ENCODE measurements at regions not wholly inside any gene's neighbourhood (a gene's known extent, or its start where the extent isn't known, plus 50 kb on each side); places are given as distances from the start of the nearest gene placed in this dataset.
A peak's percentile ranks its signal among the peaks of the same experiment; 100 is the strongest.

- WGBS, 5 donors: 87 to 100% (median 92%) methylated on average over 3 of the region's 3 CpGs
- H3K27me3 ChIP-seq (replicated peaks in 1 of 7): no peaks in the 10 kb centered on the region
- H3K36me3 ChIP-seq: no peaks in the 10 kb centered on the region
- H3K27ac ChIP-seq: no peak overlapping the region
- no peak overlapping the region for H3K4me3 ChIP-seq
- H3K9me3 ChIP-seq: peaks cover 0 to 23% (median 11%) of the 10 kb centered on the region in 8 donors
- no peaks in the 10 kb centered on the region for H3K4me1 ChIP-seq
- intact Hi-C loops (cut with DNase I; ENCODE audit: low total_unique reads): no loop called here
- DNase-seq: no peak
- no peak for TF ChIP-seq CTCF (IDR thresholded peaks at IDR 0.05 in 8 of 11, conservative IDR thresholded peaks at IDR 0.05 in 3 of 11)
- no peak for TF ChIP-seq POLR2A (IDR thresholded peaks at IDR 0.05)
- no peak for TF ChIP-seq POLR2AphosphoS5 (IDR thresholded peaks at IDR 0.05)
These were observed 239.8 kb downstream of the CALCRL start for GRCh38 chr2:187208199-187208785.

- Histone ChIP-seq H3K27ac (no peak overlapping the region), H3K36me3 (no peaks in the 10 kb centered on the region), H3K27me3 (replicated peaks in 1 of 7) (no peaks in the 10 kb centered on the region), H3K4me3 (no peak overlapping the region), H3K4me1 (no peaks in the 10 kb centered on the region), H3K9me3 (peaks cover 0 to 17% (median 6%) of the 10 kb centered on the region in 8 donors)
- intact Hi-C loops (cut with DNase I; ENCODE audit: low total_unique reads): no loop called here
- TF ChIP-seq POLR2A (IDR thresholded peaks at IDR 0.05) (no peak), CTCF (IDR thresholded peaks at IDR 0.05 in 8 of 11, conservative IDR thresholded peaks at IDR 0.05 in 3 of 11) (no peak), POLR2AphosphoS5 (IDR thresholded peaks at IDR 0.05) (no peak)
- WGBS, 5 donors: 65 to 77% (median 71%) methylated on average over 2 of the region's 2 CpGs
- DNase-seq: no peak
These were observed 240.9 kb downstream of the CALCRL start for GRCh38 chr2:187207126-187207525.

- no peak for DNase-seq
- Histone ChIP-seq H3K4me1 (no peaks in the 10 kb centered on the region), H3K36me3 (no peaks in the 10 kb centered on the region), H3K27ac (peak overlapping the region in 6 of 8 donors; percentile 9 to 50 (median 40)), H3K27me3 (replicated peaks in 1 of 7) (no peaks in the 10 kb centered on the region), H3K4me3 (no peak overlapping the region), H3K9me3 (peaks cover 0 to 10% (median under 1%) of the 10 kb centered on the region in 8 donors)
- 82 to 93% (median 87%) methylated on average over 1 of the region's 1 CpG for WGBS, 5 donors
- TF ChIP-seq CTCF (IDR thresholded peaks at IDR 0.05 in 8 of 11, conservative IDR thresholded peaks at IDR 0.05 in 3 of 11) (no peak), POLR2A (IDR thresholded peaks at IDR 0.05) (no peak), POLR2AphosphoS5 (IDR thresholded peaks at IDR 0.05) (no peak)
- intact Hi-C loops (cut with DNase I; ENCODE audit: low total_unique reads): no loop called here
These were observed 241.6 kb downstream of the CALCRL start for GRCh38 chr2:187206471-187206870.

- no peak overlapping the region for H3K4me3 ChIP-seq
- TF ChIP-seq CTCF (IDR thresholded peaks at IDR 0.05 in 8 of 11, conservative IDR thresholded peaks at IDR 0.05 in 3 of 11) (no peak), POLR2AphosphoS5 (IDR thresholded peaks at IDR 0.05) (peak in 1 of 3 donors; percentile 16)
- no peak for DNase-seq
- peak overlapping the region in 6 of 8 donors; percentile 9 to 50 (median 40) for H3K27ac ChIP-seq
- no peaks in the 10 kb centered on the region for H3K4me1 ChIP-seq
- no peaks in the 10 kb centered on the region for H3K27me3 ChIP-seq (replicated peaks in 1 of 7)
- no peaks in the 10 kb centered on the region for H3K36me3 ChIP-seq
- H3K9me3 ChIP-seq: peaks cover 0 to 8% (median 0%) of the 10 kb centered on the region in 8 donors
- intact Hi-C loops (cut with DNase I; ENCODE audit: low total_unique reads): no loop called here
- 58 to 73% (median 70%) methylated on average over 4 of the region's 4 CpGs for WGBS, 5 donors
These were observed 242.0 kb downstream of the CALCRL start for GRCh38 chr2:187206071-187206470.

Measured in spleen (tissue), 11 donors.